ENCODE measurements at regions not wholly inside any gene's neighbourhood (a gene's known extent, or its start where the extent isn't known, plus 50 kb on each side); places are given as distances from the start of the nearest gene placed in this dataset.

GRCh38 chr13:85436029-85436428 lies 363.2 kb downstream of the SLITRK6 start:
- TF ChIP-seq GATA2 (IDR thresholded peaks at IDR 0.05; ENCODE audit: low read depth, low read length) (no peak), GATA3 (IDR thresholded peaks at IDR 0.05; ENCODE audit: low read depth, low read length) (no peak)
